ENCODE measurements at regions not wholly inside any gene's neighbourhood (a gene's known extent, or its start where the extent isn't known, plus 50 kb on each side); places are given as distances from the start of the nearest gene placed in this dataset.
A peak's percentile ranks its signal among the peaks of the same experiment; 100 is the strongest.

DNA sequence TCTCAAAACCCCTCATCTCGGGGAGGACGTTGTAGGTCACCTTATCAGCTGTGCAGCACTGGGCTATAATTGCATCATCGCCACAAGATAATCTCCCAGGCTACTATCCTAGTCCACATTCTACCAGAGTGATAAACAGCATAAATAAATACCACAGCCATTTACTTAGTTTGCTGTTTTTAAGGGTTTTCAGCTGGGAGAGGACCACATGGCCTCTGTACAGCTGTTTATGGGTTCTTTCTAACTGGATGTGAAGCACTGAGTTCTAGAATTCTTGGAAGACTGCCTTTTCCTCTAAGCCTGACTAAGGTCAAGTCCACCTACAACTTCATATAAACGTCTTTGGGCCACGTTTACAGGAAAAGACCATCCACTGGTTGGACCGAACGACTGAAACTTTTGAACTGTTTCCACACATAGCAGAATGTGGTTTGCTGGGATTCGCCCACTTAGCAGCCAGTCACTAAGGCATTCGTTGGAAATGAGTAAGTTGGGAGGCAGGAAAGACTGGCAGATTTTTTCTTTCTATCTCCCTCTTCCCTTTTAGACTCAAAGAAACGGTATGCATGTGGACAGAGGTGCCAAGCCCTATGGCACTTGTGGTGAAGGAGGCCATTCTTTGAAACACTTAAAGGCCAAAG, 752.5 kb upstream of the SGCG start:
- no peak for DNase-seq (ENCODE audit: low read depth)

GRCh38 chr13:22432690-22433089, 748.1 kb upstream of the SGCG start:
- DNase-seq (ENCODE audit: low read depth), result no peak

- no peak for DNase-seq (ENCODE audit: low read depth)
Observed at GRCh38 chr13:22447132-22447886, 733.5 kb upstream of the SGCG start.

GRCh38 chr13:22449251-22449650, 731.5 kb upstream of the SGCG start:
- DNase-seq (ENCODE audit: low read depth), result no peak

DNA sequence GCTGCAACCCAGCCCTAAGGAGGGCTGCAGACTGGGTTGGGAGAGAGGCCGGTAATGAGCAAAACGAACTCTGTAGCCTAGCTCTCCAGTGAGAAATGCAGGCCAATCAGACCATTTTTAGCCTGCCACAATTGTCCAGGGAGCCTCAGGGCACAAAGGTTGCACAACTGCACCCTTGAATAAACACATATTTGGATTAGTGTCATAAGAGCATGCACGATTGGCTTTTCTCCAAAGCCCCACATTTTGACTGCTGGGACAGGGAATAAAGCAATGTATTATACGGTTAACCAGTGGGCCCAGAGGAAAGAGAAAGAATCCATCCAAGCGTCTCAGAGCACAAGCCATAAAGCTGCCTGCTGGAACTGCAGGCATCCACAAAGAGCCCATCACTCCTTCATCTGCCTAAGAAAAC, 729.4 kb upstream of the SGCG start:
- DNase-seq (ENCODE audit: low read depth), result no peak

GRCh38 chr13:22454586-22454985, 726.2 kb upstream of the SGCG start:
- DNase-seq (ENCODE audit: low read depth), result no peak

- DNase-seq (ENCODE audit: low read depth), result no peak
Observed at GRCh38 chr13:22455036-22455435, 725.7 kb upstream of the SGCG start.

GRCh38 chr13:22461854-22462490, 718.8 kb upstream of the SGCG start:
- no peak for DNase-seq (ENCODE audit: low read depth)

GRCh38 chr13:22463089-22463488, 717.7 kb upstream of the SGCG start:
- no peak for DNase-seq (ENCODE audit: low read depth)

DNA sequence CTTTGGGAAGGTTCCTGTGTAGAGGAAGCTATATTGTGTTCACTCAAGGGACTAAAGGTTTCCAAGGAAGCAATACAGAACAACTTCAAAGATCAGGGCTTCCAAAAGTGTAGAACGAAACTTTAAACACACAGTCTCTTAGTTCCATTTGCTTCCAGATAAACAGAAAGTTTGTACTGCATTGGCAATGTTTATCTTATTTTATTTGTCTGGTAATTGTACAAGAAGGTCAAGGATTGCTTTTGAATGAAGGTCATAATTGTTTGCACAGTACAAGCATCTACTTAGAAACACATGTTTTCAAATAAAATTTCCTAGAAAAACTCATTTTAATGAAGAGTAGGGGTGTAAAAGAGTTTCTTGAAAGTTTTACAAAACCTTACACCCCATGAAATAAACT, 712.7 kb upstream of the SGCG start:
- DNase-seq (ENCODE audit: low read depth), result no peak

DNA sequence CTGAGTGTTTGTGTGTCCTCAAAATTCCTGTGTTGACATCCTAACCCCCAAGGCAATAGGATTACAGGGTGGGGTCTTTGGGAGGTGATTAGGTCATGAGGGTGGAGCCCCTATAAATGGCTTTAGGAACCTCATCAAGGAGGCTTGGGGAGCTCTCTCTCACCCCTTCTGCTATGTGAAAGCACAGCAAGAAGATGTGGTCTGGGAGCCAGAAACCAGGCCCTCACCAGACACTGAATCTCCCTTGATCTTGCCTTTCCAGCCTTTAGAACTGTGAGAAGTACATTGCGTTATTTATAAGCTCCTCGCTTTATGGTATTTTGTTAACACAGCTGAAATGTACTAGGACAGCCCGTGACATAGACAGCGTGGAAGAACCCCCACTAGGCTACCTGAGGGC, 712.0 kb upstream of the SGCG start:
- DNase-seq (ENCODE audit: low read depth), result no peak

DNA sequence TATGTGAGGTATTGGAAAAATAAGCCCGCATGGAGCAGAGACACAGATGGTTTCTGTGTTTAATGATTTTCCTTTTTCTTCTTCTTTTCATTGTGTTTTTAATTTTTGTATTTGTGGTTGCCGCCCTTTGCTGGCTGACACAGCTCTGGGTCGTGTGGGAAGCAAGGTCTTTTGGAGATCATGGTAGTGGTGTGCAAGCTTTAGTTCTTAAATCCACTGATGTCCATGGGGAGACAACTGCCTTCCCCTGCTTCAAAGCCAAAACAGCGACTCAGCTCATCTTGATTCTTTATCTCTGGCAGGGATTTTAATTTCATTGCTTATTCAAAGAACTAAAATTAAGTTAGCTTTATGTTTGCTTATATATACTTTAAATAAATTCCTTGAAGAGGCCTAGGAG, 711.3 kb upstream of the SGCG start:
- DNase-seq (ENCODE audit: low read depth), result no peak

DNA sequence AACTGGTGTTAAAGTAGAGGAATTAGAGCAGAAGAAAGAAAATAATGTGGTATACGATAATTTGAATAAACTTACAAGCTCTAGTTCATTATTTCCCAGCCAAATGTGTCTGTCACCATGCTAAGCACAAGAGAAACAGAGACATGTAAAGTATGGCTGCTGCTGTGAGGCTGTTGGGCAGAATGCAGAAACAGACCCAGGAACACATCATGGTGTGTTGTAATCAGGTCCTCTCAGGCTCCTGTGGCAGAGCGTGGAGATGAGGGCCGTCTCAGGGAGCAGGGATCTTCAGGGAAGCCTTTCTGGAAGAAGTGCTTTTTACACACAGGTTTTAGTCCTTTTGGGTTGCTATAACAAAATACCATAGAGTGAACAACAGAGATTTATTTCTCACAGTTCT, 710.7 kb upstream of the SGCG start:
- DNase-seq (ENCODE audit: low read depth), result no peak

- no peak for DNase-seq (ENCODE audit: low read depth)
Observed at GRCh38 chr13:22482496-22483000, 698.2 kb upstream of the SGCG start.

DNA sequence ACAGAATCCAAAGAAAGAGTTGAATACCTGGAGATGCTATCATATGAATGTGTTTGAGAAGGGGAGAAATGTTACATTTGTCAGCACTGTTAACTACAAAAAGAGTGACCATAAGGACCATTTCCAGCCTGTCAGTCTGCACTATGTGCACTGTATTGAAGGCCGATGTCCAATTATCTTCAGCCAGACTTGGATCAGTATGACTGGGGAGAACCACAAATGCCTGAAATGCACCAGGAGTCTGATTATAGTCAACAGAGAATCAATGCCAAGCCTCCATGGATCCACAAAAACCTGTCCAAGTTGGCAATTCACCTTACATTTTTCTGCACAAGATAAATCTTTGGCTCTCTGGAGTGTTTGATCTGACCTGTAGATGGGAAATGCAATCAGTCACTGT, 697.5 kb upstream of the SGCG start:
- no peak for DNase-seq (ENCODE audit: low read depth)

DNA sequence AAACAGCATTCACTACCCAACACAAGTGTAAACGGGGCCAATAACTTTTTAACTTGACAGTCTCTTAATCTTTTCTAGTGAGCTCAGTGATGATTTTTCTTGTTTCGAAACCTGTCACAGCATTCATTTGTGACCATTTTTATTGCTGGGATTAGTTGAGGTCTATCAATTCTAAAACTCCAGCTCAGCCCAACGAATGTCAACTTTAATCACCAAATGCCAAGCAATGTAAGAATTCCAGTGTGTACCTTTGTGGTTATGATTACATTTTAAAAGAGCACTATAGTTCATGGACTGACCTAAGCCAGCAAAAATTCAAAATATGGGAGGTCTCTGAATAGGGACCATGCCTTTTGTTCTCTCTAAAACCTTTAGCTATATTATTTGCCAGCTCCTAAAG, 694.3 kb upstream of the SGCG start:
- no peak for DNase-seq (ENCODE audit: low read depth)

GRCh38 chr13:22487932-22488331, 692.8 kb upstream of the SGCG start:
- peak; percentile 1 for DNase-seq (ENCODE audit: low read depth)

- DNase-seq (ENCODE audit: low read depth), result no peak
Observed at GRCh38 chr13:22489771-22490170, 691.0 kb upstream of the SGCG start.

DNA sequence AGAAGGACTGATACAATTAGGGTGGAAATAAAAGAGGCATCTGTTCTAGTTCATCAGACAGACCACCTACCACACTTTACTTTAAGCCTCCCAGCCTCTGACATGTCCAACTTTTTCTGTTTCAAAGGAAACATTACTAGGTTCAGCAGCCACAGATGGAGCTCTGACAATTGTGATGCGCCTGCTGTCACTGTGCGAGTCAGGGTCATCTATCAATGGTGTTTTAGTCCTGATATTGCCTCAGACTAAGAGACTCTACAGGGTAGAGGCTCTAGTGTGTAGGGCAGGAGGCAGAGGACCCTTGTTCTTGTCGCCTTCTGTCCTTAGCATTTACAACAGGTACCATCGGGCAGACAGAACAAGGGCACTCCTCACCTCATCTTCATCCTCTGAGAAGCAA, 685.0 kb upstream of the SGCG start:
- DNase-seq (ENCODE audit: low read depth), result no peak

GRCh38 chr13:22496803-22497508, 683.8 kb upstream of the SGCG start:
- DNase-seq (ENCODE audit: low read depth), result no peak

DNA sequence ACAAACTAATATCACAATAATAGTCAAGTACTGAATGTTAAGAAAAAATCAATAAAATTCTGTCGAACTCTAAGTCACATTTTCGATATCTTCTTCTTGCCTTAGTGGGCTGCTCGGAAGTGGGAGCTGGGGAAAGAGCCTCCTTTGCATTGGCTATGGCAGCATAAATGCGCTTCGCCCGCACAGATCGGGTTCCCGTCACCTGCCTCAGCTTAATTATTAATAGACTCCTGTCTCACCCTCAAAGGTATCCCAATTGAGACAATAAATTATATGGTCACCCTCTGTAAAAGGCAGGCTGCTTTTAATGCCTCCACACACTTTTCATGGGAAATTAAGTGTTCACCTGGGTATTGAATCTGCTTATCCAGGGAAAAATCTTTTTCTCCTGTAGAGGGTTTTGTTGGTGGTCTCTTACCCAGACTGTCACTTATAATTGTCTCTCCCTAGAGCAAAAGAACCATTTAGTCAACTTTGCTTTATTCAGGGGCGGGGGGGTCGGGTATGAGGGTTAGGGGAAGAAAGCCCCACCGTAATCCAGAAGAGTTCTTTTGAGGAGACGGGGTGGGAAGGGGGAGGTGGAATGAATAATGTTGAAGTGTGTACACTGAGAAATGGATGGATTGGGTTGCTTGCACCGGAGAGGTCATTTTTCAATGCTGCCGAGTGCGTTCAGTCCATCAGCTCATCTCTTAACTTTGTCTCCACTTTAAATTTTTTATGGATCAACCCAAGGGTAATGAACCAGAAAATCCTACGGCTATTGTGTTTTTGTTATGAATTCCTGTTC, 682.6 kb upstream of the SGCG start:
- DNase-seq (ENCODE audit: low read depth), result no peak

DNA sequence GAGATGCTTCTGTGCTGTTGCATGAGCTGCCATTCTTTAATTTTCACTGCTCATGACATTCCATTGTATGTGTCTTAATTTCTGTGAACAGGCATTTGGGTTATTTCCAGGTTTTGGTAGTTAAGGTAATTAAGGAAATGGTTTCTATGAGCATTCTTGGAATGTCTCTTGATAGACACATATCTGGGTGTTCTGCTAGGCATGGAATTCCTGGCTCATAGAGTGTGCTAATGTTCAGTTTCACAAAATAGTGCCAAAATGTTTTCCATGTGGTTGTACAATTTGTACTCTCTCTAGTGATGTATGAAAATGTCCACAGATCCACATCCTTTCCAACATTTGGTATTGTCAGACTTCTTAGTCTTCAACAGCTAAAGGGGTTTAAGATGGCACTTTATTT, 680.9 kb upstream of the SGCG start:
- DNase-seq (ENCODE audit: low read depth), result no peak

Measured in fibroblast of gingiva (primary cell).